Activated naive CD4-positive, alpha-beta T cell treated with anti-CD3 and anti-CD28 coated beads, Interleukin-2, amount 50 U/mL, for 16 hours (primary cell): ENCODE measurements at regions not wholly inside any gene's neighbourhood (a gene's known extent, or its start where the extent isn't known, plus 50 kb on each side); places are given as distances from the start of the nearest gene placed in this dataset.

ENCODE experiments used
- DNase-seq: peaks from one replicate; pipeline ENCODE4 v3.0.0-alpha.2; 2020

DNA sequence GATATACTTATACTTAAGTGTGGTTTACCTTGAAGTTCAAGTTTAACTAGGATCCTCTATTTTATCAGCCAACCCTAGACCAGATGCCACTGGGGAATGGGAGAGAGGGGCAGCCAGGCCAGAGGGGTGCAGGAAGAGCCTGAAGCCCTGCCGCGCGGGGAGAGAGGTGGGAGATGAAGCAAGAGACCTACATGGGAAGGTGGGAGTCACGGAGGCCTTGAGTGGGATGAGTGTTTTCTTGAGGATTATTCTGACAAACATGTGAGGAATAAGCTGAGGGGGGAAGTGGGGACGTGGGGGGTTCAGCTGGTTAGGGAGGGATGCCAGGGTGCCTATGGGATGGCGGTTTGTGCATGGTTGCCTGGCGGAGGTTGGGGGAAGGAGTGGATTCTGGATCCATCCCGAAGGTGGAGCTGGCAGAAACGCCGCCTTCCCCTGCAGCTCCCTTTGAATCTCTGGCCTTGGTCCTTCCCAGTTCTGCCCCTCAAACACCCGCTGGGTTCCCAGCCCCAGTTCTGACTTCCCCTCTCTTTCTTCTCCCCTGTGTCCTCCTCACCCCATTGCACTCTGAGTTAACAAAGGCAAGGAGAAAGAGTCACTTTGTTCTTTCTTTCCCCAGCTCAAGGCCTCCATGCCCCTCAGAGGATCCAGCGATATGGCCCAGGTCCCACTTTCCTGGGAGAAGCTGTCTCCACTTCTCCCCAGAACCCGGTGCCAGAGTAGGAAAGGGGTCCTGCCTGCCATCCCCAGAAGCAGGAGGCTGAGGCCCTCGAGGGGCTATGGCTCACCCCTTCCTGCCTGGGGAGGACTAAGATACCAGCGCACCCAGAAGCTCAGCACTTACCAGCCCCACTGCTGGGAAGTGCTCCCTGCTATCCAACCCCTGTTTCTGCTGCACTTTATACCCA is 274.2 kb downstream of the UACA start:
- DNase-seq = no peak

DNA sequence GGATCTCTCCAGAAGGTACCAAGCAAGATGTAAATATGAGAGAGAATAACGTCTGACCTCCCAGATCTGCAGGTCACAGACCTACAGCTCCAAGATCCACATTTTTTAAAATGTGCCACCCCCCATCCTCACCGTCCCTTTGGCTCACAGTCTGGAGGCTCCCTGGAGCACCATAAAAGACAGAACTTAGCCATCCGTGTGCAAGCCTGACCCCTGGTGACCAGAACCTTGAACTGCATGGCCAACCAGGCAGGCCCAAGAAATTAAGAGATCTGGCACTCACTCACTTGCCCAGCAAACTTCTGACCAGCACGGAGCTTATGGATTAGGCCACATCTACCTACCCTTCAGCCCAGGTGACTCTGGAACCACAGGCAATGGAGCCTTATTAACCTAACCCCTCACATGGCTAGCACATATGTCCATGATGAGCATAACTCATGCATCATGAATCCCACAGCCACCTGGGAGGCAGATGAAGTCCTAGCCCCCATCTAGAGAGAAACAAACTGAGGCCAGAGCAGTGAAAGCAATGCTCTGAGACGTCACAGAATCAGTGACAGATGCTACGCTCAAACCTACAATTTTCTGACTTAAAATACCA is 275.3 kb downstream of the UACA start:
- peak; percentile 70 for DNase-seq

DNA sequence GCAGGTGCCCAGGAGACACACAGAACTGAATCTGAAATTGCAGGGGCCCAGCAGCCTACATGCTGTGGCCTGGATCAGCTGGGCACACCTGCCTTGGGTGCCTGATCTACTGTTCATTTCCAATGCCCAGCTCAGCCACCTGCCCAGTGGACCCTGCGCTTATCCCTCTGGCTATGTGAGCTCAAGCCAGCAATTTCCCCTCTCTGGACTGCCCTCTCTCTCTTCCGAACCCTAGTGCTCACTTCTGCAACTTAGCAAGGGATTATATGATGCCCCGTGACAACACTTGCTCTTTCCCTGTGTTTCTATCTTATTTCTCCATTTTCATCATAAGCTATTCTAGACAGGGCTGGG is 276.0 kb downstream of the UACA start:
- no peak for DNase-seq

DNA sequence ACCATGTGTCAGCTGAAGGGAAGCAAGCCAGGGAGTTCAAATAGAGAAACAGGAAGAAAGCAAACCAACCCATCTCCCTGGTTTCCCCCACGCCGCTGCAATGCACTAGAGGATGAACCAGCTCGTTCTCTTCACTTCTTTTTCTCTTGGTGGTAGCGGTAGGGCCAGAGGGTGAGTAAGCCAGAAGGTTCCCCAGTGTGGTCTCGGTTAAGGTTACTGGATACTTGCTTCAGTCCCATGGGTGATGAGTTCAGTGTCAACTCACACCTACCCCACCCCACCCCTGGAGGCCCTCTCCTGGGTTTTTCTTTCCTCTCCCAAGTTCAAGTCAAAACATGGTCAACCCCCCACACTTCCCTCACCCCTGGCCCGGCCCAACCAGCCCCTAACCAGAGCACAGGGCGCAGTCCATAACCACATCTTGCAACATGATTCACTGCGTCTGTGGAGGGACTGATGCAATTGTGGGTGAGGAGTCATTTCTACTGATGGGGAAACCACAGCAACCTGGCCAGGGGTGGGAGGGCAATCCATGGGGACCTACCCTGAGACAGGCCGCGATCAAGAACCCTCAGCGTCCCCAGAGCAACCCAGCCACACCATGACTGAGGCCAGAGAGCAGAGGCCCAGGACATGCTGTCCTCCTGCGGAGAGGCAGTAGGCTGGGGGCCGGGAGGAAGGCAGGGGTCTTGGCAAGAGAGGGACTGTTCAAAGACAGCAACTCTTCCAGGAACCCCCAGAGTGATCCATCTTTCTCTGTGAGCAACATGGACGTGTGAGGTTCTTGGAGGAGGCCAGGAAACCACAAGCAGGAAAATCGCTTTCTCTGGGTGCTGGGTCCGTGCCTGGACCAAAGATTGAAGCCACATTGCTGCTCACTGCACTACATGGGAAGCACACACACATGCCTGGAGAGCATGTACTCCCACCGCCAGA is 276.6 kb downstream of the UACA start:
- DNase-seq = no peak

DNA sequence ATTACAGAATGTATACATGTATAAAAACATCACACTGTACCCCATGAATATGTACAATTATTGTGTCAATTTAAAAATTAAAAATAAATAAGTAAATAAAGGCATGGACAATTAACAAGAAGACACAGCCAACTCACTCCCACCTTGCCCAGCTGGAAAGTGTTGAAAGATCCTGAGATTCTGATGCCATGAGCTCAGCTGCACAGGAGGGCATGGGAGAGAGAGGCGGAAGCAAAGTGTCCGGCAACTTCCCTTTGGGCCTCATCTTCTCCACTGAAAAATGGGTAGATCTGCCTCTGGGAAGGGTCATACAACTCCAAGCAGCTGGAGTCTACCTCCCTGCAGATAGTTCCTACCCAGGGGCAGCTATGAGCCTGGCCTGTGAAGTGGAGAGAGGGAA is 277.3 kb downstream of the UACA start:
- no peak for DNase-seq

DNA sequence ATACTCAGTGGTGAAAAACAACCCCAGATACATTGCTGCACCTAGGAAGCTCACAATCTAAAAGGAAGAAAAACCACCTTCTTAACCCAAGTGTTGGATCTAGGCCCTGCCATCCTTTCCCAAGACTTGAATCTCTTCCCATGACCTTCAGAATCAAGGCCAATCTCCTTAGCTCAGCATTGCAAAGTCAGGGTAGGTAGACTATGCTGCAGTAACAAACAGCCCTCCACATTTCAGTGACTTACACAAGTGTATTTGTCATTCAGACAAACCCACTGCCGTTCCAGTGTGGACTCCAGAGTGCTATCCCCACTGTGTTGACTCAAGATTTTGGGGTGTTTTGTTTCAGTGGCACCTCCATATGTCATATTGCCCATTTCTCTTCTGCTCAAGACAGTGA is 278.4 kb downstream of the UACA start:
- DNase-seq = no peak

DNA sequence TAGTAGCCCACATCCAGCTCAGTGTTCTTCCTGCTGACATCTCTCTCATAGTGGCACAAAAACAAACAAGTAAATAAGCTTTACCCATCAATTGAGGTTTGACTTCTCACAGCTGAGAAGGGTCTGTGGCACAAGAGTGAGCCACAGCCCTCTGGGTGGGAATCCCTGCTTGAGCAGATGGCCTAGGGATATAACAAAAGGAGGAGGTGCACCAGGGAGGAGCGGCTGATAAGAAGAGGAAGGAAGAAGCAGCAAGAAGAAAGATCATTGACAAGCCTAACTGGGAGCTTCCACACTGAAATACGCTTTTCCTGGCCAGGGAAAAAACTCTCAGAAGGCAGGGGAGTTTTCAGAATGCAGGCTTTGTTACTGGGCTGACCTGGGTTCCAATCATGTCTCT is 279.8 kb downstream of the UACA start:
- DNase-seq = no peak

DNA sequence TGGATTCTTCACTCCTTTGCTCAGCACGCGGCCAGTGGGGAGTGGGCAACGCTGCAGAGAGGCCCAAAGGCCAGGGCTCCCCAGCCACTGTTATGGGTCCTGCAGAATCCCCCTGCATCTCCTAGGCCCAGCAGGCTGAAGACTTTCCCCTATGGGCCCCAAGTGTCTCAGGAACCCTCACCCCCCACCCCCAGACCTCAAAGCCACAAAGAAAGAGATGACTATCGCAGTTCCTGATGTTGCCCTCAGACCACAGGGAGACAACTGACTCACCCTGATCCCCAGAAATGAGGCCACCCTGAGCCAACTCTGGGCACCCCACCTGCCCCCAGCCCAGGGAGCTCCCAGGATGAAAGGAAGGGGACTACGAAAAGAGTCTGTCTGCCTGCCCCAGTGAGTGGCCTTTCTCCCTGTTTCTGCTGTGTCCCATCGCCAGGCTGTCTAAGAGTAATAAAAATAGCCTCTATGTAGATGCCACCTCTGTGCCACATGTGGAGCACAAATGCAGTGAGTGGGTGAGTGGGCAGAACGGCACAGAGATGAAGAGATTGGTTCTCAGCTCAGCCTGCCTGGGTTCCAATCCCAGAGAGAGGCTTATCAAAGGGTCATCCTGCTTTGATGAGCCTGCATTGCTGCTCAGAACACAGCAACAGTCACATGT is 283.0 kb downstream of the UACA start:
- peak; percentile 42 for DNase-seq

DNA sequence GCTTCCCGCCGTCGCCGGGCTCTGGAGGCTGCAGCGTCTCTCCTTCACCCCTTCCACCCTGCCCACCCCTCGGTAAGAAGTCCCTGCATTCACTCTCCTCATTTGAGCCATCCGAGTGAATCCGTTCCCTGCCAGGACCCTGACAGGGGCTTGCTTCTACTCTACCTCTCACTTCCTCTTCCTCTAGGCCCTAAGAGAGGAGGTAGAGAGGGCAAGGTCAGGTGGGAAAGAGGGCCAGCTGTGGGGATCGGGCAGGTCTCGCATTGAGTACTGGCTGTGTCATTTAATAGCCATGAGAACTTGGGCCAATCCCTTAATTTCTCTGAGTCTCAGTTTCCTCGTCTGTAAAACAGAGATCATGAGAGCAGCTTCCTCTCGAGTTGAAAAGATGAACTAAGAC is 283.6 kb downstream of the UACA start:
- DNase-seq = no peak

DNA sequence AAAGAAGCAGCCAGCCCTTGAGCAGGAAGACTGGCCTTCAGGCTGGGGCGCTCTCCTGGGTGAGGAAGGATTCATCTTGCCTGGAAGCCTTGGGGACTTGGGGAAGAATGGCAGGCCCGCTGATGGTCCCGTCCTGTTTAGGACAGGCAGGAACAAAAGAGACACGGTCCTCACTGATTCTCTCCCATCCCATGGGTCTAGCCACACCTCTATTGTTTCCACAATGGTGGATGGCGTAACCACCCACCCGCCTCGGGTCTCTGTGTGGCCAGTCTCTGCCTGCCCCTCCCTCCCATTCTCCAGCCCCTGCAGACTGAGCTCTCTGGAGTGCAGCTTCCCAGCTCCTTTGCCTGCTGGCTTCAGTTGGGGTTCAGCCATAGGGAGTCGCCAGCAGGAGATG is 284.3 kb downstream of the UACA start:
- DNase-seq = no peak

DNA sequence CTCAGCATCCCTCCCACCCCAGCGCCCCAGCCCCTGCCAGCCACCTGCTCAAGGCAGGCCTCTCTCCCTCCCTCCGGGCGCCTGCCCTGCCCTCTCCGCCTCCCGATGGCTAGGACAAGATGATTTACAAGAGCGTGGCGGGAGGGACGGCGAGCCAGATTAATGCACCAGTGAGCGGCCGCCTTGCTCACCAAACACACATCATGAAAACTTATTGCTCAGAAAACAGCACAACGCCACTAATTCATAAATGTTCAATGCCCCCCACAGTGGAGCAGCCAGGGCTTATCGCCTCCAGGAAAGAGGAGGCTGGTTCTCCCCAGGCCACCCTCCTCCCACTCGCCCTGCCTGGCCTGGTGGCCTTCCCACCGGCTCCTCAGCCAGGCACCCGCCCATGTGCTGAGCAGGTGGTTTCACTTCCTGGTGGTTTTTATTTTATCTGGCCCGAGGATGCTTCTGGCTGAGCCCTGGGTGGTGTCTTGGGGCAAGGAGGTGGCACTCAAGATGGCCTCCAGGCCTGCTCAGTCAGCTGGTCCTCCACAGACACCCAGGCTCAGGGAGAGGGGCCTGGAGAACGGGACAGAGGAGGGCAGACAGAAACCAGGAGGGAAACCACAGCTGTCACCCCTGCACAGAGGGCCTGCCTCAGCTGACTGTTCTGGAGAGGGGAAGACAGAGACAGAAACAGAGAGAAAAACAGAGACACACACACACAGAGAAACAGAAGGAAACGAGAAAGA is 284.9 kb downstream of the UACA start:
- DNase-seq = no peak

DNA sequence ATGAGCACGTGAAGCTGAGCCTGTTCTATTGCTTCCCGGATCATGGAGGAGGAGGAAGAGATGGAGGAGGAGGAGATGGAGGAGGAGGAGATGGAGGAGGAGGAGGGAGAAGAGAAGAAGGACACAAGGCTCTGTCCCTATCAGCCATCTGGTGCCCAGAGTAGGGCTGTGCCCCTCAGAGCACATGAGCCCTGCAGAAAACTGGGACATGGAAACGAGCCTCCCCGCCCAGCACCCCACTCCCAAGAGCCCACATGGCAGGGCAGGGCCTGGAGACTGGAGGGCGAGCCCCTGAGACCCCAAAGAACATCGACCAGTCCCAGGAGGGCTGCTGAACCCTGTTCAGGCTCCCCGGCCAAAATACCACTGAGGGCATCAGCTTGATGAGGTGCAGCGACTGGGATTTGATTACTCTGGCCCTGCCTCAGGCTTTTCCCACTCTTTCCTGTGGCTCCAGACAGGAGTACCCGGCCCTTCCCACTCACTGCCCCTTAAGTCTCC is 285.6 kb downstream of the UACA start:
- no peak for DNase-seq

DNA sequence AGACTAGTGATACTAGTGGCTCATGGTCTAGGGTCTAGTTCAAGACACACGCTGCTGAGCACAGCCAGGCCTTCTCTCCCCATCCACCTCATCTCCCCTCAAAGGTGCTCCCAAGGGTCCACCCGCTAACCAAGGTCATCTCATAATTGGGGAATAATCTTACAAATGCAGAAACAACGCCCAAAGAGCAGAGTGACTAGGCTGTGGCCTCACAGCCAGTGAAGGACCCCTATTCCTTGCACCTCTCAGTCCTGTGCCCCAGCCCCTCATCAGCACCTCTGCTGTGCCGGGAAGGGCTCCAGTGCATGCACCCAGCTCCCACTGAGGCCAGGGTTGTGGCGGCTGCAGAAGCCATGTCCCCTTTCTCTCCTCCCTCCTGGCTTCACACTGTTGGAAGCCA is 286.9 kb downstream of the UACA start:
- no peak for DNase-seq

DNA sequence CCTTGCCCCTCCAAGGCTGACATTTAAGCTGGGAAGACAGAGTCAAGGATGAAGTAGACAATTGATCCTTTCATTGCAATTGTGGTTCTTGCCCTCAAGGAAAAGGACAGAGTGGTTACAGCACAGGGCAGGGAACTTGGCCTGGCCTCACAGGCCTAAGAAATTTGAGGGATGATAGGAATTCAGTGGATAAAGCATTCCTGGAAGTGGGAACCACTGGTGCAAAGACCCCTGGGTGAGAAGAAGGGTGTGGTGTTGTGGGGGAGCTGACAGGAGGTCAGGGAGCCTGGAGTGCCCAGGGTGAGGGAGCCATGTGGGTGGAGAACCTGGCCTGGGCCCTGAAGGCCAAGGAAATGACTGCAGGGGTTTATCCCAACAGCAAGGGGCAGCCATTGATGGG is 287.4 kb downstream of the UACA start:
- no peak for DNase-seq

DNA sequence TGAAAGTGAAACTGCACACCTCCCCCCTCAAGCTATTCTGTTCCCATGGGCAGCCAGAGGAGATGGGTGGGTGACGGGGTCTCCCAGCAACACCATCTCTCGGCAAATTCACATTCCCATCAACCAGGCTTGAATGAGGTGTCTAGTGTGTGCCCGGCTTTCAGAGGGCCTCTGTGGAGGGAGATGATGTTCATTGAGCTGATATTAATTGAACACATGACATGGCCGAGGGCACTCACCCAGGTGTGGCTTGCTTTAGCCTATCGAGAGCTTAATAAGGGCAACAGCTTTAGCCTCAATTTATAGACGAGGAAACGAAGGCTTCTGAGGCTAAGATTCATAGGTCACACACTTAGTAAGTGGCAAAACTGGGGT is 288.0 kb downstream of the UACA start:
- DNase-seq = no peak

DNA sequence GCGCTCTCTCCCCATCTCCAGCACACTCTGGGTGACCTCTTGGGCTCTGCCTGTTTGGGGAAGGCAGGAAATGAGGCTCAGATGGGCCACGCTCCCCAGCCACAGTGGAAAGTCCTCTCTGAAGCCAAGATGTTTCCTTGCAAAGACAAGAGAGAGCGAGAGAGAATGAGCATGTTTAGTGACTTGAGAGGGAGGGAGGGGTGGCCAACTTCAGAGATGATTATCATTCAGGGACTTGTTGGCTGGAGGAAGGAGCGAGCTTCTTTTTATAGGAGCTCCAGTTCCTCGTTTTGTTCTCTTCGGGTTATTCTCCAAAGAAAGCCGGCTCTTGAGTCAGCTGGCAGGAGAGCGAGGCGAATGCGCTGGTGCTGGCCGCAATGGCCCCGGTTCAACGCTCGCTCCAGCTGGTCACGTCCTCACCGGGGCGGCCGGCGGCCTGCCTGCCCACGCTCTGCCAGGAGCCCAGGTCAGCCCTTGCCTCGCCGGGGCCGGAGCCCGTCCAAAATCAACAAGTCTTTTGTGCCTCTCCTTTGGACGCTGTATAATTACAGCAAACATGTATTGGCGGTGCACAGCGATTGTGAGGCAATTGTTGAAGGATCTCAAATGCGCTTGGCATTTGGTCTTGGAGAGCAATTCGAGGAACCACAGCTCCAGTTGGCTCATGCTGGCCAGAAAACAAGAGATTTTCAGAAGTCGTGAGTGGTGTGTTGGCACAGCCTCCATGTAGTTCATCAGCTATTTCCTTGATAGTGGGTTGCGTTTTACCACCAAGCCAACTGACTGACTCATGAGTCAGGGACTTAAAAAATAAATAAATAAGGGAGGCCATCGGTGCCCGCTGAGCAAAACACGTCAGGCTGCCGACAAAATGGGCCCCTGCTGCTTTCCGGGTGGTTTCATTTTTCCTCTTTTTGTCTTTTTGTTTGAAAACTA is 288.6 kb downstream of the UACA start:
- no peak for DNase-seq

DNA sequence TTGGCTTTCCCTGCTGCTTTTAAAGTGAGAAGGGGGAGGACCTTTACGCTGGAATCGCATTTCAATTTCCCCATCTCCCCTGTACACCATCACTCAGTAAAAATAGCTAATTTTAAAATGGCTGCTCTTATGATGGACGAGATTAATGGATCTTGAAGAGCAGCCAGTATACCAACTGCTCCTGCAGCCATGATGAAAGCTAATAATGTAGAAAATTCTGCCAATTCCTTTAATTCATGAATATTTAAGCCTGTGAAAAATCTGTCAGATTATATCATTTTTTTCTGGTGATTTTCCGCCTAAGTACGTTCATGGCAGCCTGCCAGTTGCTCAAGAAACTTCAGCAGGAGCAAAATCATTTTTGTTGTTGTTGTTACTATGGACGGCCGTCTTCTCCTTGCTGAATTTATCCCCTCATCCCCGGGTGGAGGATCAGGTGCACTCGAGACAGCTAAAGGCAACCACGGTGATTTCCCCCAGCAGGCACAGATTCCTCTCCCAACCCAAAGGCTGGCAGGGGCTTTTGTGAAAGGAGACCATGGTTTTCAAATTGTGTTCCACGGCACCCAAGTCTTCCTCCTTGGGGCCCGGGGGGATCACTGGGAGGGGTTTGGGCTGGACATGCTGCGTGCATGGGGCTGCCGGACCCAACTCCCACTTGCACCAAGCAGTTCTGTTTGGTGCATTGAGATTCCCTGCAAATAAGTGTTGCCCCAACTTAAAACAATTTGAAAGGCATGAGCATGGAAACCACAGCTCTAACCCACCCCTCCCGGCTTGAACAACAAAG is 289.6 kb downstream of the UACA start:
- DNase-seq = no peak

DNA sequence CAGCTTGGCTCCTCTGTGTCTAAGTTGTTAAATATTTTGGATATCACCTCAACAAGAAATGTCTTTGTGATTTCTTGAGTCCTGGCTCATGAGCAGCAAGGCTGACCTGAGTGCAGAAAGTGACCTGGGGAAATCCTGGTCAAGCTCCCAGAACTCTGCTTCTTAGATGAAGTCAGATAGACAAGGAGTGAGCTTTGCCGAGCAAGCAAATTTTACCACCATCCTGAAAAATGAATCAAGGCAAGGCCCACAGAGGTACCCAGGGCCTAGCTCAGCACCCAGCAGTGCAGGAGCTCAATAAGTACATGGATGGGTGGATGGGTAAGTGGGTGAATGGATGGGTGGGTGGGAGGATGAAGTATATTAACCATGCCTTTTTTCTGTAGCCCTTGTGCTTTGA is 291.8 kb downstream of the UACA start:
- no peak for DNase-seq

DNA sequence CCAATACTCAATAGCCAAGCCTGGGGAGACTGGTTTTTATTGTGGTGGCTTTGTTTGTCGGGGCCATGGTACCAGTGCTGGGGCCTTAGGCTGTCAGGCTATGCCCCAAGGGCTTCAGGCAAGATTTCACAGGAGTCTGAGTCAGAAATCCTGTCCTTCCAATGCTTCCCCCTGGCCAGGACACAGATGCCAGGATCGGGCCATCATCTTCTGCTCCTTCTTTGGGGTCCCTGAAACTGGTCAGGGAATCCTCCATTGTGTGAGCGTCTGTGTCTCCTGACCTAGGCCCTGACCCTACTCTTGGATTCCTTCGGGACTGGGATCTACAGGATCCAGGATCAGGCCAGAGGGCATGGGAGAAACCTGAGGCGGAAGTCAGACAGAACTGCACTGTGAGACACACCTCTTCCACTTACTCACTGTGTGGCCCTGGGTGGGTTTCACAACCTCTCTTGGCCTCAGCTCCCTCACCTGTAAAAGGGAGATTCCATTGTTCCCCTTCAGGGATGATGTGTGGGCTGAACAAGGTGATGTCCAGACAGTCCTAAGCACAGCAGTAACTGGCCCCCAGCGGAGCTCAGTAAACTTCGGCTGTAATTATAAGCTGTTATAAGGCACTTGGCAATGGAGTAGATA is 292.7 kb downstream of the UACA start:
- no peak for DNase-seq
